GM12875 (cell line): ENCODE measurements at regions not wholly inside any gene's neighbourhood (a gene's known extent, or its start where the extent isn't known, plus 50 kb on each side); places are given as distances from the start of the nearest gene placed in this dataset.

Experiments
- H3K4me3 ChIP-seq: one replicate; pipeline ENCODE4 v1.5.1; 2011; ENCODE audit warnings: low read depth, low read length, control low read depth
- CTCF ChIP-seq: IDR thresholded peaks from 2 replicates; pipeline ENCODE4 v1.5.1; 2011; ENCODE audit warnings: low read depth, mild to moderate bottlenecking, control low read depth, inconsistent platforms, low read length, moderate library complexity, borderline replicate concordance; ENCODE audit not compliant: insufficient read depth

DNA sequence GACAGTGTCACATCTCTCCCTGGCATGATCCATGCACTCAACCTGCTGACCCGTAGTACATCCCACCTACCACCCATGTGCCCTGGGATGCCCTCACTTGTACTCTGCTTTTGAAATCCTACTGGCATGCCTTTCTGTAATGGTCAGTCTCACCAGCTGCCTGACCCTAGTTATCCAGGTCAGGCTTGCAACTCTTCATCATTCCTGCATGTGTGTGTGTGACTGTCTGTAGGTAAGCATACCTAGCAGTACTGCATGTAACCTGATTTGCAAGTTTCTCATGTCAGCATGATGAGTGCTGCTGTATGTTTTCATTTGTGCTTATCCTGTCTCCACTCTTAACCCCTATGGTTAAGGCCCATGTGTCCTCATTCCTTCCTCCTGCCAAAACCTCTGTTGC lies 202.0 kb upstream of the MTNR1B start:
- no peak for TF ChIP-seq CTCF
- no peak overlapping the region for H3K4me3 ChIP-seq

DNA sequence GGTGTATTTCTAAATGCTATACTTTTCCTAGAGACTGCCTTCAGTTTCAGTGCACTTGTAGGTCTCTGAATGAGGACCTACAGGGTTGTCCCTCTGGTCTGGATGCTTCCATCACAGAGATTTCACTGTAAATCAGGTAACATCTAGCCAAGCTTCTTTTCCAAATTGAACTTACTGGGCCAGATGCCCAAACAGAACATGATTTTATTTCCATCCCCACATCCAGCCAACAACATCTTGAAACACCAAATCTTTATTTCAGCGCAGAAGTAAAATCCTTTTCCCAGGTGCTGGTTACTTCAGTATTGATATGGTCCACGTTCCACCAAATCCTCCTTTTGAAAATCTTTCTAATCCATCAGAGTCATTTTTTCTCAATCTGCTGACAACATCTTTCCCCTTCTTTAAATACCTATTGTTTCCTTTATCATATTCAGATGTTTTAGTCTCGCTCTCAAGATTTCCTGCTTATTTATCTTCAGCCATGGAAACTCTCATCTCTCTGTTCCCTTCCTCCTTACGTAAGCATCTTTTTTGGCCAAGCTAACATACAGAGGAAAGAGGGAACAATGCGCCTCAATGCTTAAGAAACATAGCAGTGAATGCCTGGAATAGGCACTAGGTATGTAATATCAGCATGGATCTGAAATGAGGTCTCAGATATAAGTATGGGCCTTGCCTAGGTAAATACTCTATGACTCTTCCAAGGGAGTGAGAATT lies 201.2 kb upstream of the MTNR1B start:
- no peak overlapping the region for H3K4me3 ChIP-seq
- TF ChIP-seq CTCF, result no peak

- H3K4me3 ChIP-seq, result no peak overlapping the region
- no peak for TF ChIP-seq CTCF
These were observed 200.3 kb upstream of the MTNR1B start for GRCh38 chr11:92769112-92769511.

DNA sequence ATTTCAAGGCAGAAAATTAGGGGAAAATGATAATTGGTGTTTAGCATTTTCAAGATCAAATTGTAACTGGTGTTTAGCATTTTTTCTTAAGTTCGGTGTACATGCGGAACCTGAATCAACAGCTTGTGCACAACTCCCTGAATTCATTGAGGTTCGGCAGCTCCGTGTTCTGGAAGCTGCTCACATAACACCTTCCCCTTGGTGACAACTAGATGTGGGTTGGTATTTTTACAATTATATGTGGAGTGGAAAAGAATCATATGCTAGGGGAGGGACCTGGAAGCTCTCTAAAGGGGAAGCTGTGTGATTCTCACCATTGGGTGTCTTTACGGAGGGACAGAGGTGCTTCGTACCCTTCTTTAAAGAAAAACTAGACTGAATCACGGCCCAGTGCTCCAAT lies 199.0 kb upstream of the MTNR1B start:
- H3K4me3 ChIP-seq, result no peak overlapping the region
- TF ChIP-seq CTCF, result no peak

- no peak overlapping the region for H3K4me3 ChIP-seq
- no peak for TF ChIP-seq CTCF
These were observed 198.5 kb upstream of the MTNR1B start for GRCh38 chr11:92770981-92771380.

GRCh38 chr11:92771701-92772100 lies 197.8 kb upstream of the MTNR1B start:
- H3K4me3 ChIP-seq, result no peak overlapping the region
- no peak for TF ChIP-seq CTCF

DNA sequence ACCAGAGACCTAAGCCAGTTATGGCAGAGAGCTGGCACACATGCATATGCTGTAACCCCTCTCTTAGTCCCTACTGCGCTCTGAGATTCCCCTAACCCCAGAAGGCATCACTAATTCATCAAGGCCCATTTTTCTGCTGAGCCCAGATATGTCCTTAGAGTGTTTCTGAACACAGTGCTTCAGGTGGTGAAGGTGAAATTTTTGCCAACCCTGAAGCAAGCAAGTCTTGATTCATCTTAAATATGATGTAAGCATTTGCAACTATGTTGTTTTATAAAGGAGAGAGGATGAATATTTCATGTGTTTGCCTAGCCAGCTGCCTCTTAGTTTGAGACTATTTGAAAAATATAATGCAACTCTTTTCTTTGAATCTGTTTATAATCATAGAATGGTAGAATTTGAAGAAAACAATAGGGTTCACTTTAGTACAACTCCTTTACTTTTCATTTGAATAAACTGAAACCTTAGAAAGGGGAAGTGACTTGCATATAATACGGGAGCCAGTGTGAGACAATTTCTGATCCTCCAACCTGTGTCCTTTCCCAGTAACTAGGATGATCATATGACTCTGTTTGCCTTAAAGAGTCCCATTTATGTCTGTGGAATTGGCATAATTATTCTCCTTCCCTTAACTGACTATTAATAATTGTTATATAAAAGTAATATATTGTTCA lies 194.3 kb upstream of the MTNR1B start:
- H3K4me3 ChIP-seq, result no peak overlapping the region
- no peak for TF ChIP-seq CTCF
